Mesothelial cell of epicardium (in vitro differentiated cells): ENCODE measurements at regions not wholly inside any gene's neighbourhood (a gene's known extent, or its start where the extent isn't known, plus 50 kb on each side); places are given as distances from the start of the nearest gene placed in this dataset.

Source experiments
- DNase-seq, 2 experiments: peaks; one replicate each; pipeline ENCODE4 v3.0.0; 2021; ENCODE audit warnings: low spot score in 2 of 2; ENCODE audit not compliant: unreplicated experiment in 2 of 2
- H3K27ac Mint-ChIP-seq: 2 replicates; pipeline ENCODE4 v1.8.0; 2021; ENCODE audit warnings: mixed read lengths
- H3K27me3 Mint-ChIP-seq: 2 replicates; pipeline ENCODE4 v1.8.0; 2021; ENCODE audit warnings: low read depth, mixed read lengths
- H3K36me3 Mint-ChIP-seq: 2 replicates; pipeline ENCODE4 v1.8.0; 2021; ENCODE audit warnings: mixed read lengths
- H3K4me1 Mint-ChIP-seq: 2 replicates; pipeline ENCODE4 v1.8.0; 2021; ENCODE audit warnings: mixed read lengths
- H3K4me3 Mint-ChIP-seq: 2 replicates; pipeline ENCODE4 v1.8.0; 2021; ENCODE audit warnings: mild to moderate bottlenecking, moderate library complexity, mixed read lengths
- H3K9me3 Mint-ChIP-seq: 2 replicates; pipeline ENCODE4 v1.8.0; 2021; ENCODE audit warnings: mixed read lengths
- CTCF ChIP-seq: fragments of 200-600 bp; sonication (generic); IDR thresholded peaks from one replicate; pipeline ENCODE4 v1.5.0; 2021; ENCODE audit warnings: antibody characterized with exemption; ENCODE audit not compliant: unreplicated experiment

DNA sequence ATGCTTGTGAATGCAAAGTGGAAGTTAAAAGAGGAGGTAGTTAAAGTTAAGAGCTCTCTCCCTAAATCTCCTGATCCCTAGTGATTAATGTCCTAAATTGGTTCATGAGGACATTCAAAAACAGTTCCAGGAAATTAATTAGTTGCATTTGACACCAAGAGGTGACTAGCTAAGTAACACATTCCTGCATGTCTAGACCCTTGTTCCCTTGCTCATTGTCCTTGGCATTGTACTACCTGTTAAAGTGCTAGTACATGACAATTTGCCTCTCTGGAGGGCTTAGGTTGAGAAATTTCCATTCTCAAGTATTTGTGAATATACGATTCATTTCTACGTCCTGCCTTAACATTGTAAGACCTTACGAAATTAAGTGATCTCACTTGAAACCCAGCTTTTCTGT, 278.6 kb upstream of the CDH10 start:
- Mint-ChIP-seq H3K27me3 (no peaks in the 10 kb centered on the region), H3K9me3 (peaks cover 4% of the 10 kb centered on the region), H3K4me1 (no peaks in the 10 kb centered on the region), H3K4me3 (no peak overlapping the region), H3K27ac (no peak overlapping the region), H3K36me3 (no peaks in the 10 kb centered on the region)
- TF ChIP-seq CTCF, result no peak
- DNase-seq, result no peak

- Mint-ChIP-seq H3K27ac (no peak overlapping the region), H3K4me3 (no peak overlapping the region), H3K4me1 (peaks cover 26% of the 10 kb centered on the region), H3K36me3 (no peaks in the 10 kb centered on the region), H3K9me3 (peaks cover 4% of the 10 kb centered on the region), H3K27me3 (no peaks in the 10 kb centered on the region)
- DNase-seq, result no peak
- no peak for TF ChIP-seq CTCF
Observed at GRCh38 chr5:24918676-24919075, 273.9 kb upstream of the CDH10 start.

- no peak for DNase-seq
- no peak for TF ChIP-seq CTCF
- peaks cover 8% of the 10 kb centered on the region for H3K9me3 Mint-ChIP-seq
- H3K4me3 Mint-ChIP-seq, result no peak overlapping the region
- no peaks in the 10 kb centered on the region for H3K36me3 Mint-ChIP-seq
- H3K27me3 Mint-ChIP-seq, result no peaks in the 10 kb centered on the region
- peaks cover 26% of the 10 kb centered on the region for H3K4me1 Mint-ChIP-seq
- no peak overlapping the region for H3K27ac Mint-ChIP-seq
Observed at GRCh38 chr5:24916863-24917262, 272.1 kb upstream of the CDH10 start.

- H3K27ac Mint-ChIP-seq, result no peak overlapping the region
- no peaks in the 10 kb centered on the region for H3K36me3 Mint-ChIP-seq
- H3K9me3 Mint-ChIP-seq, result peaks cover 4% of the 10 kb centered on the region
- no peak for DNase-seq
- H3K4me1 Mint-ChIP-seq, result no peaks in the 10 kb centered on the region
- TF ChIP-seq CTCF, result no peak
- no peak overlapping the region for H3K4me3 Mint-ChIP-seq
- H3K27me3 Mint-ChIP-seq, result no peaks in the 10 kb centered on the region
Observed at GRCh38 chr5:24909210-24909609, 264.4 kb upstream of the CDH10 start.

- Mint-ChIP-seq H3K27me3 (no peaks in the 10 kb centered on the region), H3K27ac (no peak overlapping the region), H3K4me3 (no peak overlapping the region), H3K4me1 (no peaks in the 10 kb centered on the region), H3K36me3 (no peaks in the 10 kb centered on the region), H3K9me3 (no peaks in the 10 kb centered on the region)
- TF ChIP-seq CTCF, result no peak
- DNase-seq, result no peak
Observed at GRCh38 chr5:24906689-24907088, 261.9 kb upstream of the CDH10 start.

DNA sequence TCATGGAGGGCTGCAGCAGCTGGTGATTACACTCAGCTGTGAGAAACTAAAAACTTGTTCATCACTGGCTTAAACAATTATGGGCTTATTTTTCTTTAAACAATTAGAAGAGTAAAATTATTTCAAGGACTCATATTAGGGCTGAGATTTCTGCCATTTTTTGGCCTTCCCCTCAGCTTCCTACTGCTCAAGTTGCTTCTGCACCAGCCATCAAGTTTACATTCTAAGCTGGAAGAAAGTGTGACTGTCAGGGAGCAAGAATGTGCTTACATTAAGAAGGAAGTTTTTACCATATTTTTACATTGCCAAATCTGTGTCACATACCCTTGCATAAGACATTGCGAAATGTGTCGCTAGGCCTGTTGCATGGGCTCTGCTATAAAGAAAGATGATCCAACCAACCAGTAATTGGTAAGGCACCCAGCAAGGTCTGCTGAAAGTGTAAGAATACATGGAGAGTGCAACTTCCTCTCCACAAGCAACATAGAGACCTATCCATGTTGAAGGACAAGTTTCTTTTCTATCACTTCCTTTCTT, 260.3 kb upstream of the CDH10 start:
- DNase-seq, result no peak
- no peaks in the 10 kb centered on the region for H3K36me3 Mint-ChIP-seq
- no peaks in the 10 kb centered on the region for H3K27me3 Mint-ChIP-seq
- no peaks in the 10 kb centered on the region for H3K9me3 Mint-ChIP-seq
- no peak overlapping the region for H3K27ac Mint-ChIP-seq
- H3K4me3 Mint-ChIP-seq, result no peak overlapping the region
- TF ChIP-seq CTCF, result no peak
- H3K4me1 Mint-ChIP-seq, result no peaks in the 10 kb centered on the region
